GM12878 (cell line): ENCODE measurements at regions not wholly inside any gene's neighbourhood (a gene's known extent, or its start where the extent isn't known, plus 50 kb on each side); places are given as distances from the start of the nearest gene placed in this dataset.

Source experiments
- ATAC-seq: fragments of 200-7000 bp; cut with Tn5 transposase; 3 replicates; pipeline ENCODE4 v1.9.1; 2020; ENCODE audit warnings: mild to moderate bottlenecking, moderate library complexity
- BruUV-seq: library from RNA; stranded (reverse); fragments of 400-500 nt; replicated peaks from 2 replicates; lab custom pipeline; 2021; lab: Mats Ljungman, UMichigan
- CTCF ChIA-PET: fragments of 300-600 bp; sonication (Branson Sonifier 250); formaldehyde crosslinking; extraction: SDS; loops from one replicate; lab custom pipeline; 2021; ENCODE audit warnings: inconsistent platforms; lab: Yijun Ruan, JAX
- POLR2A ChIA-PET: fragments of 350-600 bp; formaldehyde crosslinking; extraction: SDS; loops from one replicate; lab custom pipeline; 2021; ENCODE audit warnings: inconsistent platforms; lab: Charles Lee
- RAD21 ChIA-PET: fragments of 300-600 bp; sonication (Branson Sonifier 250); formaldehyde crosslinking; loops from one replicate; lab custom pipeline; 2023; ENCODE audit warnings: antibody characterized with exemption; ENCODE audit not compliant: unreplicated experiment; lab: Charles Lee
- SMC1A ChIA-PET: fragments of 300-600 bp; sonication (Branson Sonifier 250); formaldehyde crosslinking; loops from one replicate; lab custom pipeline; 2023; ENCODE audit not compliant: unreplicated experiment, uncharacterized antibody; lab: Charles Lee
- DNase-seq: peaks from one replicate; pipeline ENCODE4 v3.0.0-alpha.2; 2011; ENCODE audit warnings: low read depth, low spot score
- FAIRE-seq: peaks from 3 replicates; lab custom pipeline; 2011; peaks lifted over from hg19 to GRCh38; lab: Jason Lieb, UNC
- H2AFZ ChIP-seq: 2 replicates; pipeline ENCODE4 v1.6.0; 2011; ENCODE audit warnings: low read depth, low read length, control low read depth; ENCODE audit not compliant: control insufficient read depth
- H3K27ac ChIP-seq: 2 replicates; pipeline ENCODE4 v1.5.1; 2011; ENCODE audit warnings: control low read depth; ENCODE audit not compliant: control insufficient read depth, insufficient read depth
- H3K27me3 ChIP-seq, 2 experiments: replicated peaks in 1 of 2; 2 replicates each; pipeline versions ENCODE4 v1.6.0 to v1.6.1; 2011; ENCODE audit warnings: low read length in 1 of 2; ENCODE audit not compliant: control insufficient read depth in 2 of 2, insufficient read depth in 2 of 2
- H3K36me3 ChIP-seq, 2 experiments: 2 replicates each; pipeline ENCODE4 v1.5.1; 2011; ENCODE audit warnings: low read length in 1 of 2; ENCODE audit not compliant: control insufficient read depth in 2 of 2, insufficient read depth in 2 of 2
- H3K4me1 ChIP-seq: 2 replicates; pipeline ENCODE4 v1.6.1; 2011; ENCODE audit warnings: mild to moderate bottlenecking, low read length, moderate library complexity, mixed read lengths; ENCODE audit not compliant: control insufficient read depth, insufficient read depth
- H3K4me2 ChIP-seq: 2 replicates; pipeline ENCODE4 v1.6.0; 2011; ENCODE audit warnings: control low read depth; ENCODE audit not compliant: control insufficient read depth, insufficient read depth
- H3K4me3 ChIP-seq: fragments of 200-600 bp; sonication (generic); 2 replicates; pipeline ENCODE4 v1.5.1; 2016
- H3K79me2 ChIP-seq: 2 replicates; pipeline ENCODE4 v1.6.0; 2011; ENCODE audit warnings: low read length; ENCODE audit not compliant: control insufficient read depth, insufficient read depth
- H3K9ac ChIP-seq: 2 replicates; pipeline ENCODE4 v1.8.0; 2011; ENCODE audit warnings: low read length, control low read depth, mixed read lengths; ENCODE audit not compliant: control insufficient read depth, insufficient read depth
- H3K9me3 ChIP-seq: replicated peaks from 3 replicates; pipeline ENCODE4 v1.5.1; 2011; ENCODE audit warnings: mild to moderate bottlenecking, low read length; ENCODE audit not compliant: control insufficient read depth, insufficient read depth
- H4K20me1 ChIP-seq: 2 replicates; pipeline ENCODE4 v1.6.0; 2011; ENCODE audit not compliant: control insufficient read depth, insufficient read depth
- BACH1 ChIP-seq: fragments of 450-650 bp; IDR thresholded peaks from 2 replicates; pipeline ENCODE4 v1.6.1; 2017; ENCODE audit warnings: mild to moderate bottlenecking, borderline replicate concordance
- BCLAF1 ChIP-seq: fragments of 450-650 bp; IDR thresholded peaks from 2 replicates; pipeline ENCODE4 v1.6.1; 2017; ENCODE audit warnings: antibody characterized with exemption, mild to moderate bottlenecking, moderate library complexity
- FOXM1 ChIP-seq: IDR thresholded peaks from 2 replicates; pipeline ENCODE4 v1.6.1; 2012; ENCODE audit warnings: low read depth, mild to moderate bottlenecking, inconsistent platforms, low read length, moderate library complexity
- GABPA ChIP-seq: IDR thresholded peaks from 2 replicates; pipeline ENCODE4 v1.6.1; 2014; ENCODE audit warnings: antibody characterized with exemption, low read depth, mild to moderate bottlenecking, inconsistent platforms
- KAT2A ChIP-seq: conservative IDR thresholded peaks from 2 replicates; pipeline ENCODE4 v1.6.1; 2011; ENCODE audit warnings: low read depth, low read length; ENCODE audit not compliant: control insufficient read depth
- KDM1A ChIP-seq: fragments of 200-600 bp; sonication (generic); IDR thresholded peaks from 2 replicates; pipeline ENCODE4 v1.6.1; 2016; ENCODE audit warnings: borderline replicate concordance
- PAX5 ChIP-seq: IDR thresholded peaks from 2 replicates; pipeline ENCODE4 v1.6.1; 2011; ENCODE audit warnings: low read depth, low read length, borderline replicate concordance
- RBBP5 ChIP-seq: fragments of 200-600 bp; sonication (generic); conservative IDR thresholded peaks from 2 replicates; pipeline ENCODE4 v1.6.1; 2016
- RFX5 ChIP-seq: IDR thresholded peaks from 2 replicates; pipeline ENCODE4 v1.6.1; 2011; ENCODE audit warnings: low read depth, low read length, improper control_type of control experiment
- SMC3 ChIP-seq: IDR thresholded peaks from 2 replicates; pipeline ENCODE4 v1.6.1; 2011; ENCODE audit warnings: low read length, improper control_type of control experiment, borderline replicate concordance
- WGBS: methylation state at CpG from one replicate; pipeline ENCODE4 v1.1.6; 2016; ENCODE audit warnings: low lambda C conversion rate; ENCODE audit not compliant: insufficient replicate concordance, insufficient coverage; ENCODE audit errors: missing lambda C conversion rate; 5-methylcytosine and 5-hydroxymethylcytosine counted together
- in situ Hi-C: fragments of 300-500 bp; cut with MboI; formaldehyde crosslinking; loops from 9 replicates; pipeline ENCODE4 v1.14.3; 2018; ENCODE audit warnings: mixed read lengths
- intact Hi-C: fragments of 100-400 bp; cut with micrococcal nuclease; formaldehyde crosslinking; loops from one replicate; pipeline ENCODE4 v1.14.2; 2022; ENCODE audit not compliant: unreplicated experiment
- TF ChIP-seq, protein P1 (sequence below): fragments of 150-350 bp; IDR thresholded peaks from 2 replicates; pipeline ENCODE4 v1.6.1; 2014; ENCODE audit warnings: mild to moderate bottlenecking, low read depth, low read length

GRCh38 chr15:69511015-69511414 is 58.4 kb downstream of the RPLP1 start:
- intact Hi-C loops (no loop called here), in situ Hi-C loops (no loop called here)
- SMC1A ChIA-PET = no interaction called here
- no peak overlapping the region for H3K4me3 ChIP-seq
- no TSS peak for BruUV-seq
- FAIRE-seq (no peak), DNase-seq (no peak), ATAC-seq (no peak)
- no peaks in the 10 kb centered on the region for H3K4me1 ChIP-seq
- POLR2A ChIA-PET = interaction anchor here (0.5 kb wide), 1 partner anchor 740 kb away, joined by 4 read pairs; no protein-coding TSS in a partner anchor
- H4K20me1 ChIP-seq = no peaks in the 10 kb centered on the region
- H3K9ac ChIP-seq = no peak overlapping the region
- TF ChIP-seq PAX5 (no peak), BACH1 (0 out of 2 replicates have a peak, but pooled peaks have one; percentile 38)
- no peak overlapping the region for H3K27ac ChIP-seq
- no peak overlapping the region for H2AFZ ChIP-seq
- RAD21 ChIA-PET = no interaction called here
- H3K9me3 ChIP-seq = no peaks in the 10 kb centered on the region
- no peaks in the 10 kb centered on the region for H3K79me2 ChIP-seq
- H3K27me3 ChIP-seq = no peaks in the 10 kb centered on the region; a peak in 1 of 4 replicates
- no peak overlapping the region for H3K4me2 ChIP-seq
- H3K36me3 ChIP-seq = no peaks in the 10 kb centered on the region
- CTCF ChIA-PET = no interaction called here

DNA sequence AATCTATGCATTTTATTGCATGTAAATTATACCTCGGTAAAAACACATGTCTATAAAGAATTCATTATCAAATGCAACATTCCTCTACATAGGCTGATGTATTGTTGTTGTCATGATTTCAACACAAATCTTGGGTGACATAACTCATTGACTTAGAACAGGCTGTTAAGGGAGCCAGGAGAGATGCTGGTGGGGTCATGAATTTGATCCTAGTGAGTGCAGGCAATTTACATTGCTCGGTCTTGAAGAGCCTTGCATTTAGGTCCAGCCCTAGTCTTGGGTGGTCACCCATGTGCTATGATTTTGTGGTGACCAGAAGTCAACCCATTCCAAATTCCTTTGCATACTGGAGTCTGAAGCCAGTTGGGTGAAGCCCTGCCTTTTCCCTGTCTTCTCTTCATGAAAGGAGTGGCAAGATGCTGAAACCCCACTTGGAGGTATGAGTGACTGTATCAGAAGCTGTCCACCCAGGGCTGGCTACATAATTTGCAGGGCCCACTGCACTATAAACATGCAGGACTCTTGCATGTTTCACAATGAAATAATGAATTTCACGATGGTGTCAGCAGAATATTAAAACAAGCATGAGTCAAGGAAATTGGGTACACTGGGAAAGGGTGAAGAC is 59.2 kb downstream of the RPLP1 start:
- in situ Hi-C loops = no loop called here
- no peak overlapping the region for H3K9ac ChIP-seq
- no peak overlapping the region for H3K4me2 ChIP-seq
- ChIA-PET POLR2A (interaction anchor here (0.6 kb wide), 1 partner anchor 30 kb away, joined by 9 read pairs; no protein-coding TSS in a partner anchor), CTCF (no interaction called here), RAD21 (no interaction called here), SMC1A (no interaction called here)
- no TSS peak for BruUV-seq
- FAIRE-seq = no peak
- intact Hi-C loops = no loop called here
- H3K9me3 ChIP-seq = no peaks in the 10 kb centered on the region
- no peak overlapping the region for H3K4me3 ChIP-seq
- H3K27me3 ChIP-seq = peaks cover 0 to under 1% of the 10 kb centered on the region in 2 experiments; a peak in 2 of 4 replicates
- no peaks in the 10 kb centered on the region for H3K36me3 ChIP-seq
- no peak for TF ChIP-seq SMC3
- no peak for TF ChIP-seq GABPA
- TF ChIP-seq RBBP5 = no peak
- TF ChIP-seq FOXM1 = no peak
- TF ChIP-seq, protein P1, sequence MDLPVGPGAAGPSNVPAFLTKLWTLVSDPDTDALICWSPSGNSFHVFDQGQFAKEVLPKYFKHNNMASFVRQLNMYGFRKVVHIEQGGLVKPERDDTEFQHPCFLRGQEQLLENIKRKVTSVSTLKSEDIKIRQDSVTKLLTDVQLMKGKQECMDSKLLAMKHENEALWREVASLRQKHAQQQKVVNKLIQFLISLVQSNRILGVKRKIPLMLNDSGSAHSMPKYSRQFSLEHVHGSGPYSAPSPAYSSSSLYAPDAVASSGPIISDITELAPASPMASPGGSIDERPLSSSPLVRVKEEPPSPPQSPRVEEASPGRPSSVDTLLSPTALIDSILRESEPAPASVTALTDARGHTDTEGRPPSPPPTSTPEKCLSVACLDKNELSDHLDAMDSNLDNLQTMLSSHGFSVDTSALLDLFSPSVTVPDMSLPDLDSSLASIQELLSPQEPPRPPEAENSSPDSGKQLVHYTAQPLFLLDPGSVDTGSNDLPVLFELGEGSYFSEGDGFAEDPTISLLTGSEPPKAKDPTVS = no peak
- no peak for TF ChIP-seq BCLAF1
- no peak for TF ChIP-seq KAT2A
- TF ChIP-seq RFX5 = no peak
- no peak for TF ChIP-seq KDM1A
- 46% methylated on average over 3 of the region's 3 CpGs for WGBS
- H2AFZ ChIP-seq = no peak overlapping the region
- DNase-seq = no peak
- no peak overlapping the region for H3K27ac ChIP-seq
- H3K4me1 ChIP-seq = no peaks in the 10 kb centered on the region
- no peaks in the 10 kb centered on the region for H3K79me2 ChIP-seq
- no peaks in the 10 kb centered on the region for H4K20me1 ChIP-seq
- no peak for ATAC-seq
